NOMO-1 (cell line): ENCODE measurements at regions not wholly inside any gene's neighbourhood (a gene's known extent, or its start where the extent isn't known, plus 50 kb on each side); places are given as distances from the start of the nearest gene placed in this dataset.

ENCODE experiments used
- DNase-seq, 2 experiments: peaks; one replicate each; lab custom pipeline; 2025; ENCODE audit not compliant: unreplicated experiment in 2 of 2; lab: John Stamatoyannopoulos, UW

DNA sequence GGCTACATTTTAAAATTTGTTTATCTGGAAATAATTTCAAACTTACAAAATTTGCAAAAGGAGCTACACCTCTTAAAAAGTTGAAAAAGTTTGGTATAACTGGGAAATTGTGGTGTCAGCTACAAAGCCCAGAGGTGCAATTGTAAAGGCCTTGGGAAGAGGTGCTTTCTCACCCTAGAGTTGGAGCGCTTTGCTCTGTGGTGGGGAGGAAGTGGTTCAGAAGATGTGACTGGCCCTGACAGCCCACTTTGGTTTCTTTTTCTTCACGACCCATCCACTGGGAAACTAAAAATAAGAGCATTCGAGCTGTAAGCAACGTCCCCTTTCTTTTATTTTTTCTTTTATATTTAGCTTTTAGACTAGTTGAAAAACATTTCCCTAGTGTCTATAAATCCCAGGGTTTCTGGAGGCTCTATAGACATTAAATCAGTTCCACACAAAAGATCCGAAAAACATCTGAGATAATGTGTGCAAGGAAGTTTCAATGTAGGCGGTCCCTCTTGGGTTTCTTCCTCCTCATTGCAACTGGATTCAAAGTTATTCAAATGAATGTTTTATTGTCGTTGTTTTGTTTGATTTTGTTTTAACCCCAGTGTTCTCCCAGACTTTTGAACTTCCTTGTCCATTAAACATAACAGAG lies 397.8 kb downstream of the KIF16B start:
- peak in 1 of 2 experiments; percentile 5 for DNase-seq

DNA sequence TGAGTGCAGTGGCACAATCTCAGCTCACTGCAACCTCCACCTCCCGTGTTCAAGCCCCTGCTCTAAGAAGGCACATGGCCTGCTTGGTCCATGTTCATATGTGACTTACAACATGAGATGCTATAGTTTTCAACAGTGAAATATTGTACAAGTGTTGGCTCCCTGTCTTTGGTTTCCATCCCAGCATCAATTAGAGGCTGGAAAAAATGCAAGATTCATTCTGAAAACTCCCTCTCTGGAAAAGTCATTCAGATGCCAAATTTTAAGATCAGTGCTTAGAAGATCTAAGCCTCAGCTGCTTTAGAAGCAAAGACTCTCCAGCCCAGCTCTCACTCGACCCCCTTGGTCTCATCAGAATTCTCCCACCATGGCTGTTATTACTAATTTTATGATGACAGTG lies 398.9 kb downstream of the KIF16B start:
- DNase-seq, result no peak

DNA sequence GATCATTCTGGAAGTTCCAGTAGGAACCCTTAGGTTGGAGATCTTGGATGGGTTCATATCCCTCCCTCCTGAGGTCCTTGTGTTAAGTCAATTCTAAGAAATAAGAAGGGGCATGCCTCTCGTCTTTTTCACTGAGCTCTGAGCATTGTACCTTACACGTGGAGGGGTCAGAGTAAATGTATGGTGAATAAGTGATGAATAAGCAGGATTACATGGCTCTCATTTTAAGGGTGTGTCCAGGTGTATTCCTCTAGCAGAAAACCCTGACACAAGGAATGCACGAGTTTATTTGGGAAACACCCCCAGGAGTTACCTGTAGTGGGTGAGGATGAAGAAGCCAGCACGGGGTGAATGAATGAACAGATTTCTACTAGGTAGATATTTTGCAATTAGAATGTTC lies 400.2 kb downstream of the KIF16B start:
- DNase-seq, result no peak

DNA sequence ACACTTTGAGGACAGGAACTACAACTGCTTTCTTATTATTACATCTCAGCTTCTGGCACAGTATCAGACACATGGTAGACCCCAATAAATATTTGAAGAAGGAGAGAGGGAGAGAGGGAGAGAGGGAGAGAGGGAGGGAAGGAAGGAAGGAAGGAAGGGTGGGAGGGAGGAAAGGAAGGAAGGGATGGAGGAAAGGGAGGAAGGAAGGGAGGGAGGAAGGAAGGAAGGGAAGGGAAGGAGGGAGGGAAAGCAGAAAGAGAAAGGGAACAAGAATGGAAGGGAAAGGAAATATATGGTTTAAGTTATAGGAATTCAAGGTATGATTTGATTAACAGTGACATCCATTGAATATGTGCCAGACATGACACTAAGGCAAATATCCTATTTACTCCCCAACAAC lies 402.1 kb downstream of the KIF16B start:
- DNase-seq, result no peak

DNA sequence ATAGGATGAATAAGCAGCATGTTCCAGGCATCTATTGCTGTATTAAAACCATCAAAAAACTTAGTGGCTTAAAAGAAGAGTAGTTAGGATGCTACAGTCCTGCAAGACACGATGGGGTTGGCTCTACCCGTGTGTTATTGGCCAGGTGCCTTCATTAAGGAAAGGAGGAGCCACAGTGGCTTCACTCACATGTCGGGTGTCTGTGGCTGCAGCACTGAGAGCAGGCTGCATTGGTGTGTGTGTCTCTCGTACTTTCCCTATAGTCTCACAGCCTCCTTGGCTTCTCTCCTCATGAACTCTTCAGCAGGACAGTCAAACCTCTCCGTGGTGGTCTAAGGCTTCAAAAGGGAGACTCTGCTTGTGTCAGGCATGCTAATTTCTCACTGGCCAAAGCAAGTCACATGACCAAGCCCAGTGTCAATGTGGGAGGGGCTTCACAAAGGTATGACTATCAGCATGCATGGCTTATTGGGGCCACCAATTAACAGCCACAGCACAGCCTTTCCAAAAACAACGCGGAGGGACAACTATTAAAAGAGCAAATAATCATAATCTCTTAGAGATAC lies 402.8 kb downstream of the KIF16B start:
- no peak for DNase-seq

DNA sequence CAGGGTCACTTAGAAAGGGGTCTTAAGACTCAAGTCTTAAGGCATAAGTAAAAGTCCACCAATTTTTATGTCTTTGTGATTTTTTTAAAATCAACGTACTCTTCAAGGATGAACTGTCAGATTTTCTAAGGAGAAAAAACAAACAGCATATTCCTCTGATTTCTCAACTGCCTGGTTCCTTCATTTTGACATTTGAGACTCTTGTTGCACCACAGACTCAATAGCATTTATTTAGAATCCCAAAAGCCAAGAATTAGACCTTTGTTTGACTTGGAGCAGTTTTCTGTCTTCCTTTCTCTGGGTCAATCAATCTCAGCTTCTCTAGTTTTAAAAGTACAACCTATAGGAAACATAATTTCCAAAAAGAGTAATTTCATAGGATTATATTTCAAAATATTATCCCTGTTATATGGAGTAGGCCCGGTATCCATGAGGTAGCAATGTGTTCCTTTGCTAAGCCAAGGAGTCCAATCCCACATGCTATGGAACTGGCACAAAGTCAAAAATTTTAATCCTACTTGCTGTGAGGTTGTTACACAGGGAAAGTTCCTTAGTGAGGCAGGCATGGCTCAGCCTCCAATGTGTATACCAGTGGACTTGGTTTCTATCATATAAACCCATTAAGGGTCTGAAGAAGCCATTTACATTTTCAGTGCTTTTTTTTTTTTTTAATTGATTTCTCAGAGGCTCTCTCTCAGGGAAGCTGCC lies 405.7 kb downstream of the KIF16B start:
- DNase-seq, result no peak

DNA sequence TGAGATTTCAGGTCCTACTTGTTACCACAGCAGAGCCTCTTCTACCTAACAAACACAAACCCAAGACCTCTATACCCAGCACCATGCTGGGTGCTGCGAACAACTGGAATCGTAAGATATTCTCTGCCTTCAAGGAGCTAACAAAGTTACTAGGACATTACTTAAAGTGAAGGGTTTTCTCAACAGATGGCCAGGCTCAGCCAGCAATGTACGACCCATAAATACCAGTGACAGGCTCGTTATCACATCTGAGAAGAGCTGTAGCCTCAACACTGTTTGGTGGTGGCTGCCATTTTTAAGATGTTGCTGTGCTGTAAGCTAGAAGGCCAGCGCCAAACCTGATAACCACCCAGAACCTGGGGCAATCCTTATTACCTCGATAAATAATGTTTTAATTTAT lies 406.5 kb downstream of the KIF16B start:
- DNase-seq, result no peak

DNA sequence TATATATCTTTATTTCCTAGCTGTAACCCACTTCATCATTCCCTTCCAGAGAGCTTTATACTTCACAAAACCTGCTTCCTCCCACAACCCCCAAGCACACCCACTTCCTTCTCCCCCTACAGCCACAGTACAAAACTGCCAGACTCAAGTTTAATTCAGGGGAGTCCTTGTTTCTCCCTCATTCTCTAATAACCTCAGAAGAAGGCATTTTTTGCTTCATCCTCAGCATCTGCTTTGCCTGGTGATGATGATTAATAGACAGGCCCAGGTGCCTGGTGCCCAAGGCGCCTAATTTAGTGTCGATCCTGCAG lies 414.3 kb downstream of the KIF16B start:
- no peak for DNase-seq

DNA sequence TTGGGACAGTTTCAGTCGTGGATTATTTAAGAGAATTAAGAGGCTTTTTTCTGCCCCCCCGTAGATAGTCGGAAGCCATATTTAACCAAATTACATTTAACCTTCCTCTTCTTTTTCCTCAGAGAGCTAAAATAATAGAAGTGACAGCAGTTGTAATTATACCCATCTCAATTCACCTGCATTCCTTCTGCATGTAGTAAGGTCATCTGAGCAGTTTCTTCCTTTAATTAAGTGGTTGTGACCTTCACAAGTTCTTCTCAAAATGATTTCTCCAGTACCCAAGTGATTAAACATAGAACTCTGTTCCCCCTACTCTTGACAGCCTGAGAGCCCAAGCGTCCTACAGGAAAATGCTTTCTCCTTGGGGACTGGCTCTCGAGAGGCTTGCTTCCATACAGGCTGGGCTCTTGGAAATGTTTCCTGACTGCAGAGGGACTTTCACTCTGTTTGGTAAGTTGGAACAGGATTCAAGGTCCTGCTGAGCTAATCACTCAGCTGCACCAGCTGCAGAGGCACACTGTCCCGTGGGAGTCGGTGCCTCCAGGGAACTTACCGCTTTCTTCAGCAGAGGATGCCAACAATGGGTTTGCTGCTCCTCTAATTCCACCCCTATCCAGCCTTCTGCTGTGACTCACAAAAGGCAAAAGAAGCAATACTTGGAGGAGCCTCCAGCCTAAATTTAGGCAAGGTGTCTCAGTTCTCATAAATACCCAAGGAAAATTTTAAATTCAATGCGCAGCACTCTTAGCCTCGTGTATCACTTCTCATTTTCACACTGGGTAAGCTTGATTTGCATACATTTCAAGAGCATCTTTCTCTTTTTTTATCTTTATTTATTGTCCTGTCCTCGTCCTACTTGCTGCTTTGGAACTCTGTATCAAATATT lies 414.9 kb downstream of the KIF16B start:
- no peak for DNase-seq

DNA sequence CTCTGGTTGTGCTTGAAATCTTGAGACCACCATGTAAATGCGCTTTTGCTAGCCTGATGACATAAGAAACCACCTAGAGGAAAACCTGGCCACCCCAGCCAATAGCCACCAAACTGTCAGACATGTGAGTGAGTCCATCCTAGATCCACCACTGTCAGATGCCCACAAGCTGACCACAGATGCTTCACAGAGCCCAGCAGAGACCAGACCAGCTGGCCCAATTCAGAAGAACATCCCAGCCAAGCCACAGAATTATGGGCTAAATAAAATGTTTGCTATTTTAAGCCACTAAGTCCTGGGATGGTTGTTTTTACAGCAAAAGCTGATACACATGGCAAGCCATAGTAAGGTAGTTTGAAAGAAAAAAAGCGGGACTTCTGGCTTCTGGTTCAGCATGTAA lies 425.3 kb downstream of the KIF16B start:
- DNase-seq, result no peak

DNA sequence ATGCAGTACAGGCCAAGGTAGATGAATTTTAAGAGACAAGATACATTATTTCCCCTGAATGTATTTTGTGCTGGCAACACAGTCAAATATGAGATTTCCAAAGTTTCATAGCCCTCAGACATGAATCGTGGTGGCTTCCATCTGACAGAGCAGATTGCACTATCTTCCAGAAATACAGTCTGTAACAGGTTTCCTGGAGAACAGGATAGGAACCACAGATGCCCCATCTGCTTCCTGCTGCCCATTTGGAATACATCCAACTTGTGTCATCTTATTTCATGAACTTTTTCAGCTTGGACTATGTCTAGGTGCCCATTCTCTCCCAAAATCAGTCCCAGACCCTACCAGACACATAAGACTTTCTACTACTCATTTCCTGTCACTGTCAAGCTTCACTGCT lies 426.0 kb downstream of the KIF16B start:
- DNase-seq, result no peak

DNA sequence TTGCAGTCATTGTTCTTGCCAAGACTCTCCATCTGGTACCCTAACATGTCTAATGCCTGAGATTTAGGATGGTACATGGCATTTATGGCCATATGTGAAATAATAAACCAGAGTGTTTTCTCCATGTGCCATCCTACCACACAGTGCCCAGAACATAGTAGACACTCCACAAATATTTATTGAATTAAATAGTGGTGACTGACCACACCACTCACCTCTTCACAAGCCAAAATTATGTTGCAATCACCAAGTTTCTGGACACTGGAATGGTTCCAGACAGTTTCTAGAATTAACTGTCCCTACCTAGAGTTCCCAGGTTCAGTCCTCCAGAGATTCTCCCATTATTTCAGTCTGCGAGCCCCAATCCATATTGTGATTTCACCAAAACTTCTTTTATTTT lies 427.3 kb downstream of the KIF16B start:
- no peak for DNase-seq

DNA sequence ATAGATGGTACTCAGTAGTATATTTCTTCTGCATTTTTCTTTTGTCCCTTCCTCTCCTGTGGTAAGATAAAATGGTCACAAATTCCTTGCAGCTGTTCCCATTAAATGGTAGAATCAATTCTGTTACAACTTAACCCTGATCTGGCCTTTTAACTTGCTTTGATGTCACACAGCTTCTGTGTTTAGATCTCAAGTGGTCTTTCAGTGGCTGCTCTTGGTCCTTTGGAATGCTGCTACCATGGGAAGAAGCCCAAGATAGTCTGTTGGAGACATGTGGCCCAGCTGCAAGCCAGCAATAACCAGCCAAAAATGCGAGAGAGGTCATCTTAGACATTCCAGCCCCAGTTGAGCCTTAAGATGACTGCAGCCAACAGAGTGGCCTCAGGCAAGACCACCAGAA lies 429.7 kb downstream of the KIF16B start:
- DNase-seq, result no peak

DNA sequence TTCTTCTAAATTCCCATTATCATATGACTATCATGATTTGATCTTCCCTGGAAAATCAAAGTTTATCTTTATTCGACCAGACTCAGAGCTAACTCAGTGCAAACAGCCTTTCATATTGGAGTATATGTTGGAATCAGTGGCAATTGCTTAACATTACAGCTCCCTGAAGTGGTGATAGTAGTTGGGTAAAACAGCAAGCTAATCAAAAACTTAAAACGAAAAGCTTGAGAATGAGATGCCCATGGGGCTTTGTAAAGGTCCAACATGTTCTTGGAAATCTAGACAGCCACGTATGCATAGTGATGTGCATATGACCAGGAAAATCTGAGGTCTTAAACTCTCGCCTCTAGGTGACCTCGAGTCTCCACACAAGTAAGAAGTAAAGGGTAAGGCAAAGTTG lies 437.6 kb downstream of the KIF16B start:
- DNase-seq, result no peak

DNA sequence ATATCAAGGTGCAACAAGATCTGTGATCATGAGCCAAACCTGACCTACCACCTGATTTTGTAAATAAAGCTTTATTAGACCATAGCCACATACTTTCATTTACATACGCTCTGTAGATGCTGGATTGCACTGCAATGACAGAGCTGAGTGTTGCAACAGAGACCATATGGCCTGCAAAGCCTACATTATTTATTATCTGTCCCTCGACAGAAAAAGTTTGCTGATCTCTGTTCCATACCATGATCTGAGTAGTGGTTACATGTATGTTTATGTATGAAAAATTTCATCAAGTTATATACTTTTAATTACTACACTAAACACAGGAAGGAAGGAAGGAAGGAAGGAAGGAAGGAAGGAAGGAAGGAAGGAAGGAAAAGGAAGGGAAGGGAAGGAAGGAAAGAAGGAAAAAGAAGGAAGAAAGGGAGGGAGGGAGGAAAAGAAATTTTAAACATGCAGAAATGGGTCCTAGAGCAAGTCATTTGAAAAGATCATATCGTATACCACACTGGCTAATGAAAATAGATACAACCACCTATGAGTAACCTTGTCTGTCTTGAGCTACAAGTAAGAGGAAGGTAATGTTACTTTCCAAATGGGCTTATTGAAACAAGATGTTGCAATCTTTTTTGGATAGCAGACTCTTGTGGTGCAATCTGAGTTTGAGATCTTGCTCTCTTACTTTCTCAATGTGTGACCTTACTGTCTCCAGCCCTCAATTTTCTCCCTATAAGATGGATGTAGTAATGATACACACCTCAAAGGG lies 441.0 kb downstream of the KIF16B start:
- DNase-seq, result peak; percentile 14 to 88

DNA sequence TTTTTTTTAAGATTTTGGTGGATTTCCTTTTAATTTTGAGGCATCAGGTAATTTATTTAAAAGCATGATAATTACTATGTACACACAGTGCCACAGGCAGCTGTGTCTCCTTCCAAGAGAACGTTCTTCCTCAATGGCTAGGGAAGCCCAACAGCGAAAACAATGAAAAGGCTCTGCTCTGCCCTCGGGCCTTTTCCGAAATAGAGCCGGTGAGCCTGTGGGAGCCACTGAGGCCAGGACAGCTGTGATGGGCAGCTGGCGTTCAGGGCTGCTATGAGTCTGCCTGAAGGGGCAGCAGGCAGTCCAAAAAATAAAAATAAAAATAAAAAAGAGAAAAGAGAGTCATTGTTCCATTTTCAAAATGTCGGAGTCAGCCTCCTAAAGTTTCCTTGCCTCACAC lies 443.8 kb downstream of the KIF16B start:
- no peak for DNase-seq

DNA sequence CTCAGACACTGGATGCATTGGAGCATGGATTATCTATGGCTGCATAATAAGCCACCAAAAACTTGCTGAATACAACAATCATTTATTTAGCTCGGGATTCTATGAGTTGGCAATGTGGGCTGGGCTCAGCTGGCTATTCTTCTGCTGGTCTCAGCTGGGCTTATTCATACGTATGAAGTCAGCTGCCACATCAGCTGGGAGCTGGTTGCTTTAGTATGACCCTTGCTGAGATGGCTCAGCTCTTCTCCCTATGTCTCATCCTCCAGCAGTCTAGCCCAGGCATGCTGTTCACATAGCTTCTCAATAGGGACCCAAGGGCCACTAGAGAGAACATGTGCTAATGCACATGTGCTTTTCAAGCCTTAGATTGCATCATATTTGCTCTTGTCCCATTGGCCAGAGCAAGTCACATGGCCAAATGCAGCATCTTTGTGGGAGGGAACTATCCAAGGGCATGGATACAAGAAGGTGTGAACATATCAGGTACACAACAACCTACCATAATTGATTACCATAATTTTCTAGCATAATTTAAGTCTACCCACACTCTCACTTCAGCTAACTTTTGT lies 444.6 kb downstream of the KIF16B start:
- no peak for DNase-seq

DNA sequence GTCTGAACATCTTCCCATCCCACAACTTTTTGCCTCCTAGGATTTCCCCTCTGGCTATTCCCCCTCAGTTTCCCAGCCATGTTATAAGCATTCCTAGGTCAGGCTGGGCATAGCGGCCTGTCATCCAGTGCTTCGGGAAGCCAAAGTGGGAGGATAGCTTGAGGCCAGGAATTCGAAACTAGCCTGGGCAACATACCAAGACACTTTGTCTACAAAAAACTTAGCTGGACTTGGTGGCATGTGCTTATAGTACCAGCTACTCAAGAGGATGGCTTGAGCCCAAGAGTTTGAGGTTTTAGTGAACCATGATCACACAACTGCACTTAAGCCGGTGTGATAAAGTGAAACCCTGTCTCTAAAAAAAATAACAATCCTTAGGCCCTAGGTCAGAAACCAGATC lies 447.4 kb downstream of the KIF16B start:
- no peak for DNase-seq

DNA sequence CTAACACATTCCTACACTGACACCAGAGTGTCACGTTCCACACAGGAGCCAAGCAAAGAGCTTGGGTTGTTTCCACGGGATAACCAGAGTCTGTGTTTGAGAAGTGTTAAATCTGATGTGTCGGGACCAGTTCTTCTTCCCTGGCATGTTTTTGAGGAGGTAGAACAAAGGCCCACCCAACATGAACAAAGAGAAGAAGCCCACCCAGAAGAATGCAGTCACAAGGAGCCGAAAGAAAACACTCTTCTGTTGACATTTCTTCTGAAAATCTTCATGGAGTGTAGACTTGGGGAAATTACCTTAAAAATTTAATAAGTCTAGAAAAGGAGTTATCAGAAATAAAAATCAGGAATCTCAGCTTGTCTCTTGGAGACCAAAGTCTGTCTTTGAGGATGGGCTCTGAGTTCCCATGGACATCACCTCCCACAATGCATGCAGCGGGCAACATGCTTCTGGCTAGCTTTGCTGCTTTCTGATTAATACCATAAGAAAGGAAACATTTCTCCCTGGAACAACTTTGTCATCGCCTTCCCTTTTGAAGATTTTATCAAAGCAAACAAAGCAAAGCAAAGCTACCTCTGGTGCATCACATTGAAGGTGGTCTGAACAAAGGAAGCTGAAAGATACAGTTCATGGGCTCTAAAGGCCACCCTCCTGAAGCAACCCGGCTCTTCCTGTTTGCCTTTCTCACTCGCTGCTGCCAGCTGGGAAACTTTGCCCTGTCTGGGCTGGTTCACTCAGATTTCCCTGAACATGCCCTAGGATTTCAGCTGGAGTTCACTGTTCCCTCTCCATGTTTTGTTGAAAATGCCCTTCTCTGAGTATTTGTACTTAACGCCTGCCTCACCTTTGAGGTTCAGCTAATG lies 448.1 kb downstream of the KIF16B start:
- DNase-seq, result no peak

DNA sequence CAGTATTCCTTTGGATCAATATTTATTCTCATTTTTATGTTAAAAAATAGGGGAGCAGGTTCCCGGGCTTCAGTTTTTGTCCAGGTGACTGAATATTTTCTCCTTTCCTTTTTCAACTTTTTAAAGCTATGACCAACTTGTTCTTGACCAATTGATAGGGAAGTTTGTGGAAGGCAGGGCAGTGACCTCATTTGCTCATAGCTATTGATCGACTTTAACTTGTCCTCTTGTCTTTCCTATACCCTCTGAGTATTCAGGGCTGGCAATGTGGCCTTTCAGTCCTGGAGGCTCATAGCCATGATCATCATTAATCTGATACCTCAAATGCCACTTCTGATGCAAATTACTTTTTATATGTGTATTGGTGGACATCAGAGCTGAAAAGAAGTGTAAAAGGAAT lies 448.8 kb downstream of the KIF16B start:
- DNase-seq, result no peak
